Activated T-helper 1 cell treated with anti-CD3 and anti-CD28 coated beads, Interleukin-12 subunit alpha, Interleukin-12 subunit beta, Interleukin-2, Interleukin-4 antibody, amounts not matched to agents 30 ng/mL and 10 ng/mL and 1 ng/mL, durations not matched to agents 14 hours and 24 hours and 36 hours (primary cell): ENCODE measurements at regions not wholly inside any gene's neighbourhood (a gene's known extent, or its start where the extent isn't known, plus 50 kb on each side); places are given as distances from the start of the nearest gene placed in this dataset.

Experiments used
- DNase-seq: peaks from one replicate; pipeline ENCODE4 v3.0.0; 2021; ENCODE audit warnings: low spot score
- H3K27ac Mint-ChIP-seq: one replicate; pipeline ENCODE4 v1.8.0; 2021; ENCODE audit warnings: mild to moderate bottlenecking, mixed read lengths
- H3K27me3 Mint-ChIP-seq: one replicate; pipeline ENCODE4 v1.8.0; 2022; ENCODE audit warnings: mild to moderate bottlenecking, moderate library complexity, mixed read lengths; ENCODE audit not compliant: insufficient read depth
- H3K36me3 Mint-ChIP-seq: one replicate; pipeline ENCODE4 v1.8.0; 2021; ENCODE audit warnings: low read depth, mixed read lengths
- H3K4me1 Mint-ChIP-seq: one replicate; pipeline ENCODE4 v1.8.0; 2021; ENCODE audit warnings: low read depth, mixed read lengths
- H3K4me3 Mint-ChIP-seq: one replicate; pipeline ENCODE4 v1.8.0; 2021; ENCODE audit warnings: mild to moderate bottlenecking, moderate library complexity, mixed read lengths
- H3K9me3 Mint-ChIP-seq: one replicate; pipeline ENCODE4 v1.8.0; 2021; ENCODE audit warnings: mixed read lengths
- intact Hi-C: fragments of 100-400 bp; cut with micrococcal nuclease; formaldehyde crosslinking; loops from one replicate; pipeline ENCODE4 v1.15.1; 2024

GRCh38 chr4:34253239-34253638, 1991.1 kb downstream of the ARAP2 start:
- intact Hi-C loops = no loop called here
- Mint-ChIP-seq H3K9me3 (peaks cover 11% of the 10 kb centered on the region), H3K4me1 (no peaks in the 10 kb centered on the region), H3K27ac (no peak overlapping the region), H3K36me3 (no peaks in the 10 kb centered on the region), H3K4me3 (no peak overlapping the region), H3K27me3 (no peaks in the 10 kb centered on the region)
- no peak for DNase-seq

- Mint-ChIP-seq H3K27ac (no peak overlapping the region), H3K27me3 (peaks cover 2% of the 10 kb centered on the region), H3K4me3 (no peak overlapping the region), H3K9me3 (peaks cover 20% of the 10 kb centered on the region), H3K4me1 (no peaks in the 10 kb centered on the region), H3K36me3 (no peaks in the 10 kb centered on the region)
- intact Hi-C loops = no loop called here
- no peak for DNase-seq
Observed at GRCh38 chr4:34258176-34258575, 1986.1 kb downstream of the ARAP2 start.

GRCh38 chr4:34261799-34262314, 1982.5 kb downstream of the ARAP2 start:
- Mint-ChIP-seq H3K9me3 (peaks cover 34% of the 10 kb centered on the region), H3K27me3 (peaks cover 2% of the 10 kb centered on the region), H3K4me1 (no peaks in the 10 kb centered on the region), H3K27ac (no peak overlapping the region), H3K4me3 (no peak overlapping the region), H3K36me3 (no peaks in the 10 kb centered on the region)
- intact Hi-C loops = no loop called here
- DNase-seq = no peak

GRCh38 chr4:34269613-34270012, 1974.7 kb downstream of the ARAP2 start:
- Mint-ChIP-seq H3K9me3 (peaks cover 26% of the 10 kb centered on the region), H3K36me3 (no peaks in the 10 kb centered on the region), H3K4me1 (no peaks in the 10 kb centered on the region), H3K4me3 (no peak overlapping the region), H3K27ac (no peak overlapping the region), H3K27me3 (no peaks in the 10 kb centered on the region)
- no peak for DNase-seq
- intact Hi-C loops = no loop called here

GRCh38 chr4:34271479-34272355, 1972.6 kb downstream of the ARAP2 start:
- no peak for DNase-seq
- H3K4me3 Mint-ChIP-seq = no peak overlapping the region
- no peak overlapping the region for H3K27ac Mint-ChIP-seq
- H3K36me3 Mint-ChIP-seq = no peaks in the 10 kb centered on the region
- H3K4me1 Mint-ChIP-seq = no peaks in the 10 kb centered on the region
- intact Hi-C loops = no loop called here
- H3K9me3 Mint-ChIP-seq = peaks cover 17% of the 10 kb centered on the region
- H3K27me3 Mint-ChIP-seq = no peaks in the 10 kb centered on the region

GRCh38 chr4:34279011-34279410, 1965.3 kb downstream of the ARAP2 start:
- Mint-ChIP-seq H3K4me3 (no peak overlapping the region), H3K27me3 (no peaks in the 10 kb centered on the region), H3K27ac (no peak overlapping the region), H3K9me3 (peaks cover 5% of the 10 kb centered on the region), H3K36me3 (no peaks in the 10 kb centered on the region), H3K4me1 (no peaks in the 10 kb centered on the region)
- intact Hi-C loops = no loop called here
- DNase-seq = no peak

GRCh38 chr4:34280131-34280530, 1964.2 kb downstream of the ARAP2 start:
- H3K27ac Mint-ChIP-seq = no peak overlapping the region
- DNase-seq = no peak
- H3K27me3 Mint-ChIP-seq = no peaks in the 10 kb centered on the region
- intact Hi-C loops = no loop called here
- no peak overlapping the region for H3K4me3 Mint-ChIP-seq
- no peaks in the 10 kb centered on the region for H3K36me3 Mint-ChIP-seq
- H3K4me1 Mint-ChIP-seq = no peaks in the 10 kb centered on the region
- peaks cover 3% of the 10 kb centered on the region for H3K9me3 Mint-ChIP-seq

- intact Hi-C loops = no loop called here
- DNase-seq = no peak
- Mint-ChIP-seq H3K27me3 (no peaks in the 10 kb centered on the region), H3K36me3 (no peaks in the 10 kb centered on the region), H3K9me3 (peaks cover 3% of the 10 kb centered on the region), H3K4me1 (no peaks in the 10 kb centered on the region), H3K27ac (no peak overlapping the region), H3K4me3 (no peak overlapping the region)
Observed at GRCh38 chr4:34281826-34282225, 1962.5 kb downstream of the ARAP2 start.

- Mint-ChIP-seq H3K4me1 (no peaks in the 10 kb centered on the region), H3K27me3 (no peaks in the 10 kb centered on the region), H3K27ac (no peak overlapping the region), H3K4me3 (no peak overlapping the region), H3K9me3 (no peaks in the 10 kb centered on the region), H3K36me3 (no peaks in the 10 kb centered on the region)
- intact Hi-C loops = no loop called here
- no peak for DNase-seq
Observed at GRCh38 chr4:34289489-34289888, 1954.8 kb downstream of the ARAP2 start.

- intact Hi-C loops = no loop called here
- no peak for DNase-seq
- Mint-ChIP-seq H3K27me3 (no peaks in the 10 kb centered on the region), H3K4me1 (no peaks in the 10 kb centered on the region), H3K27ac (no peak overlapping the region), H3K9me3 (no peaks in the 10 kb centered on the region), H3K36me3 (no peaks in the 10 kb centered on the region), H3K4me3 (no peak overlapping the region)
Observed at GRCh38 chr4:34289962-34290361, 1954.4 kb downstream of the ARAP2 start.

GRCh38 chr4:34293459-34293858, 1950.9 kb downstream of the ARAP2 start:
- no peak overlapping the region for H3K4me3 Mint-ChIP-seq
- no peaks in the 10 kb centered on the region for H3K27me3 Mint-ChIP-seq
- H3K4me1 Mint-ChIP-seq = no peaks in the 10 kb centered on the region
- H3K36me3 Mint-ChIP-seq = no peaks in the 10 kb centered on the region
- no peaks in the 10 kb centered on the region for H3K9me3 Mint-ChIP-seq
- intact Hi-C loops = no loop called here
- DNase-seq = no peak
- no peak overlapping the region for H3K27ac Mint-ChIP-seq

GRCh38 chr4:34309383-34309906, 1934.9 kb downstream of the ARAP2 start:
- Mint-ChIP-seq H3K4me1 (no peaks in the 10 kb centered on the region), H3K27me3 (no peaks in the 10 kb centered on the region), H3K27ac (no peak overlapping the region), H3K36me3 (no peaks in the 10 kb centered on the region), H3K9me3 (peaks cover 3% of the 10 kb centered on the region), H3K4me3 (no peak overlapping the region)
- DNase-seq = no peak
- intact Hi-C loops = no loop called here

- H3K27ac Mint-ChIP-seq = no peak overlapping the region
- no peaks in the 10 kb centered on the region for H3K27me3 Mint-ChIP-seq
- H3K4me3 Mint-ChIP-seq = no peak overlapping the region
- intact Hi-C loops = no loop called here
- H3K4me1 Mint-ChIP-seq = no peaks in the 10 kb centered on the region
- no peaks in the 10 kb centered on the region for H3K9me3 Mint-ChIP-seq
- DNase-seq = no peak
- H3K36me3 Mint-ChIP-seq = no peaks in the 10 kb centered on the region
Observed at GRCh38 chr4:34318773-34319172, 1925.5 kb downstream of the ARAP2 start.
